ENCODE measurements at regions not wholly inside any gene's neighbourhood (a gene's known extent, or its start where the extent isn't known, plus 50 kb on each side); places are given as distances from the start of the nearest gene placed in this dataset.

GRCh38 chr2:16003809-16004208, 63.5 kb downstream of the MYCN start:
- no peak for DNase-seq (ENCODE audit: low spot score)

GRCh38 chr2:16003152-16003551, 62.8 kb downstream of the MYCN start:
- no peak for DNase-seq (ENCODE audit: low spot score)

- no peak for DNase-seq (ENCODE audit: low spot score)
These were observed 62.2 kb downstream of the MYCN start for GRCh38 chr2:16002575-16002974.

GRCh38 chr2:16002144-16002543, 61.8 kb downstream of the MYCN start:
- no peak for DNase-seq (ENCODE audit: low spot score)

- DNase-seq (ENCODE audit: low spot score), result no peak
These were observed 60.3 kb downstream of the MYCN start for GRCh38 chr2:16000642-16001041.

DNA sequence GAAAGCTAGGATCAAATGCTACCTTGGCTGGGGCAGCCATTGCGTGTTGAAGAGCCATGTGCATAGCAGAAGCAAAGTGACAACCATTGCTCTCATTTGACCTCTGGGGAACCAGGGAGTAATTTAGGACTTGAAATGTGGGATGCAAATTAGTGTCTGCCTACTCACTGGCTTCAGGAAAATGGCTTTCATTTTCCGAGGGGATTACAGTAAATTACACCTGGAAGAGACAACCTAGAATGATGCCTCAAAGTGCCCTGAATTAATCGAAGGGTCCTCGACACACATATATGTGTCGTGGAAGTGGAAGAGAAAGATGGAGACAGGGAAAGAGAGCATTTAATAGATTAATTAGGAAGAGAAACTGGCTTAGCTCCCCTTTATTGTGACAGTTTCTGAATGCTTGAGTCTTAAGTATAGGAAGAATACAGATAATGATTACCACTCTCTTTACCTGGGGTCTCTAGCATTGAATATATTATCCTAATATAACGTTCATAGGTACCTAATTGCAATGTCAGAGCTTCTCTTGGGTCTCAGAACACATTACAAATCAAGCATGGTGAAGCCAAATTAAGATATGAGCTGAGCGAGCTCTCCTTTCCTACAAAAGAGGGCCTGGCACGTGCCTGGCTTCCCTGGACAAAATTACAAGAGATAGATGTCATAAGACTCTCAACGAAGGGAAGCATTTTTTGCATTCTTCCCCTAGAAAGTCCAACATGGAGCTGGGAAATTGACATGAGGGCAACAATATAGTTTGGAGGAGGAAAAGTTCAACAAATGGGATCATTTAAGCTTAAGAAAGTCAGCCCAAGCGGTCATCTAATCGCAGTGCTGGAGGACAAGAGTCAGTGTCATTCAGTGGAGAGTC, 59.5 kb downstream of the MYCN start:
- DNase-seq (ENCODE audit: low spot score), result no peak

DNA sequence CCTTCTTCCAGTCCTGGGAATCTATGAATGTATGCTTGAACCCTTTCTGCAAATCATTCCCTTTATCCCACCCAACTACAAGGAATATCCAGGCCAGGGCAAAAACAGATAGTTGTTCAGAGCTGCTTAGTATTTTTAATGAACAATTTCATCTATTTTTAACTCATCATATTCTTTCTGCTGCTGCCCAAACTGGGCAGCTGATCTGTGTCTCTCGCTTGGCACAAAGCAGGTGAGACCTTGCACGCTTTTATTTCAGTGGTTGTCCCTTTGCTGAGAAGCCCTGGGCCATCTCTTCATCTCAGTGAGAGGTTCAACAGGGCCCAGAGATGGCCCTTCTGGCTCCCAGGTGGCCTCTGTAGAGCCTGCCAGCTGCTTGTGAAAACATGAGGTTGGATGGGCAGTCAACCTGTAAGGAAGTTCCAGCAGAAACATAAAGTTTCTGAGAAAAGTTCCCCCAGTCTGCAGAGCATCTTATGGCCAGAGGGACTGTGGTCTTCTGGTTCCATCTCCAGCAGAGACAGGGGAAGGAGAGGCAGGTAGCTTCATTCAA, 57.5 kb downstream of the MYCN start:
- no peak for DNase-seq (ENCODE audit: low spot score)

GRCh38 chr2:15996536-15997423, 56.4 kb downstream of the MYCN start:
- no peak for DNase-seq (ENCODE audit: low spot score)

All from kidney capillary endothelial cell (primary cell).